ENCODE measurements at regions not wholly inside any gene's neighbourhood (a gene's known extent, or its start where the extent isn't known, plus 50 kb on each side); places are given as distances from the start of the nearest gene placed in this dataset.

DNA sequence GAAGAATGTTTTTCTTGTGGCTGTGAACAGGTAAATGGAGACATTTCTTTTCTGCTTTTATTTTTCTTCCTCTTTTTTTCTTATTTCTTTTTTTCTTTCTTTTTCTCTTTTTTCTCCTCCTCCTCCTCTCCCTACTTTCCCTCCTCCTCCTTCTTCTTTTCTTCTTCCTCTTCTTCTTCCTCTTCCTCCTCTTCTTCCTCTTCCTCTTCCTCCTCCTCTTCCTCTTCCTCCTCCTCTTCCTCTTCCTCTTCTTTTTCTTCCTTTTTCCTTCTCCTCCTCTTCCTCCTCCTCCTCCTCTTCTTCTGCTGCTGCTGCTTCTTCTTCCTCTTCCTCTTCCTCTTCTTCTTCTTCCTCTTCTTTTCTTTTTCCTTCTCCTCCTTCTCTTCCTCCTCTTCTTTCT, 65.3 kb upstream of the NTRK2 start:
- Histone ChIP-seq H3K79me1 (replicated peaks; ENCODE audit: low read length, poor library complexity, severe bottlenecking) (no peaks in the 10 kb centered on the region), H2BK12ac (ENCODE audit: low read length in 2 of 2) (no peak overlapping the region), H2AK5ac (ENCODE audit: low read length, severe bottlenecking) (no peak overlapping the region), H3K4ac (ENCODE audit: low read depth in 1 of 2, low read length in 2 of 2) (no peak overlapping the region), H3K27me3 (ENCODE audit: control insufficient read depth in 1 of 2, insufficient read depth in 1 of 2, low read length in 2 of 2) (no peaks in the 10 kb centered on the region), H3K9me3 (ENCODE audit: control insufficient read depth, low read length) (no peaks in the 10 kb centered on the region), H3K9ac (ENCODE audit: low read length) (no peak overlapping the region), H3K4me2 (ENCODE audit: low read length, poor library complexity, severe bottlenecking) (no peak overlapping the region), H3K27ac (ENCODE audit: low read length, poor library complexity, severe bottlenecking) (no peak overlapping the region), H3K14ac (ENCODE audit: low read length in 2 of 2) (no peak overlapping the region), H3K4me1 (ENCODE audit: control insufficient read depth, insufficient read depth, low read depth, low read length) (no peaks in the 10 kb centered on the region), H2BK15ac (ENCODE audit: low read depth, poor library complexity, severe bottlenecking) (no peak overlapping the region), H4K91ac (ENCODE audit: low read length) (no peak overlapping the region), H4K8ac (ENCODE audit: low read length) (no peak overlapping the region), H3K36me3 (ENCODE audit: control insufficient read depth in 1 of 2, insufficient read depth in 2 of 2, low read depth in 1 of 2, low read length in 2 of 2) (no peaks in the 10 kb centered on the region), H3K4me3 (ENCODE audit: insufficient read depth in 1 of 2, low read depth in 1 of 2, low read length in 2 of 2) (no peak overlapping the region), H2BK5ac (ENCODE audit: low read depth, low read length, poor library complexity, severe bottlenecking) (no peak overlapping the region), H2AFZ (ENCODE audit: low read depth, low read length) (no peak overlapping the region), H3K23ac (ENCODE audit: low read length in 2 of 2) (no peak overlapping the region), H2BK120ac (ENCODE audit: low read depth, low read length) (no peak overlapping the region), H3K18ac (ENCODE audit: low read depth in 1 of 2, low read length in 2 of 2) (no peak overlapping the region)
- no peak for DNase-seq

DNA sequence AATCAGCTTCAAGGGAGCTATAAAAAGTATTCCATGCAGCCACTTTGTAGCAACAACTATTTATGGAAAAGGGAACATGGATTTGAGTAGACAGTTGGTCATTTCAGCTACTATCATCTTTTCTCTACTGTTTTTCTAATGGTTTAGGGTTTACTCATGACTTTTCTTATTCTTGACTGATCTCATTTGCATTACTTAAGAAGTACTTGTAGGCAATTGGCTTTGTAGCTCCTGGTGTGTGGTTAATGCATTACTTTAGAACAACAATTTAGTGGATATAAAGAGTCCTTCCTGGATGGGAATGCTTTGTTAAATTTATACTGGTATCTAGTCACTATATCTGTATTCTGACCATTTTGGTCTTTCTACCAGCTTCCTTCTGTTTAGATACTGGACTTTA, 59.8 kb upstream of the NTRK2 start:
- Histone ChIP-seq H3K9me3 (ENCODE audit: control insufficient read depth, low read length) (no peaks in the 10 kb centered on the region), H3K27me3 (ENCODE audit: control insufficient read depth in 1 of 2, insufficient read depth in 1 of 2, low read length in 2 of 2) (no peaks in the 10 kb centered on the region), H4K91ac (ENCODE audit: low read length) (no peak overlapping the region), H3K4ac (ENCODE audit: low read depth in 1 of 2, low read length in 2 of 2) (no peak overlapping the region), H3K27ac (ENCODE audit: low read length, poor library complexity, severe bottlenecking) (no peak overlapping the region), H3K4me1 (ENCODE audit: control insufficient read depth, insufficient read depth, low read depth, low read length) (no peaks in the 10 kb centered on the region), H3K36me3 (ENCODE audit: control insufficient read depth in 1 of 2, insufficient read depth in 2 of 2, low read depth in 1 of 2, low read length in 2 of 2) (no peaks in the 10 kb centered on the region), H4K8ac (ENCODE audit: low read length) (no peak overlapping the region), H3K18ac (ENCODE audit: low read depth in 1 of 2, low read length in 2 of 2) (no peak overlapping the region), H3K79me1 (replicated peaks; ENCODE audit: low read length, poor library complexity, severe bottlenecking) (no peaks in the 10 kb centered on the region), H3K9ac (ENCODE audit: low read length) (no peak overlapping the region), H3K4me2 (ENCODE audit: low read length, poor library complexity, severe bottlenecking) (no peak overlapping the region), H2BK12ac (ENCODE audit: low read length in 2 of 2) (no peak overlapping the region), H2BK120ac (ENCODE audit: low read depth, low read length) (no peak overlapping the region), H2AFZ (ENCODE audit: low read depth, low read length) (no peak overlapping the region), H2BK15ac (ENCODE audit: low read depth, poor library complexity, severe bottlenecking) (no peak overlapping the region), H3K23ac (ENCODE audit: low read length in 2 of 2) (no peak overlapping the region), H3K4me3 (ENCODE audit: insufficient read depth in 1 of 2, low read depth in 1 of 2, low read length in 2 of 2) (no peak overlapping the region), H2AK5ac (ENCODE audit: low read length, severe bottlenecking) (no peak overlapping the region), H2BK5ac (ENCODE audit: low read depth, low read length, poor library complexity, severe bottlenecking) (no peak overlapping the region), H3K14ac (ENCODE audit: low read length in 2 of 2) (no peak overlapping the region)
- DNase-seq, result no peak

DNA sequence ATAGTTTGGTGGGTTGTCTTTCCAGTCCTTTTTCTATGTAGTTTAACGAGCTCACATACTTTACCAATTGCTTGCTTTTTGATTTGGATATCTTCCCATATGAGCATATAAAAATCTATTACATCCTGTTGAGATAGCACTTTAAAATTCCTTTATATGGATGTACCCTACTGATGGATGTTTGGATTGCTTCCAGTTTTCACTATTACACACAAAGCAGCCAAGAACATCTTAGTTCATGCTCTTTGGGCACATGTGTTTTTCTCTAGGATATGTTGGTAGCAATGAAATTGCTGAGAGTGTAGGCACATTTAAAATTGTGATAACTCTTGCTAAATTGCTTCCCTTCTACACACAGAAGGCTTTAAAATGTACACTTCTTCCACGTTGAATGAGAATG, 56.1 kb upstream of the NTRK2 start:
- Histone ChIP-seq H4K91ac (ENCODE audit: low read length) (no peak overlapping the region), H3K4me3 (ENCODE audit: insufficient read depth in 1 of 2, low read depth in 1 of 2, low read length in 2 of 2) (no peak overlapping the region), H3K79me1 (replicated peaks; ENCODE audit: low read length, poor library complexity, severe bottlenecking) (no peaks in the 10 kb centered on the region), H3K14ac (ENCODE audit: low read length in 2 of 2) (no peak overlapping the region), H2BK15ac (ENCODE audit: low read depth, poor library complexity, severe bottlenecking) (no peak overlapping the region), H2BK5ac (ENCODE audit: low read depth, low read length, poor library complexity, severe bottlenecking) (no peak overlapping the region), H2AK5ac (ENCODE audit: low read length, severe bottlenecking) (no peak overlapping the region), H3K36me3 (ENCODE audit: control insufficient read depth in 1 of 2, insufficient read depth in 2 of 2, low read depth in 1 of 2, low read length in 2 of 2) (no peaks in the 10 kb centered on the region), H3K27ac (ENCODE audit: low read length, poor library complexity, severe bottlenecking) (no peak overlapping the region), H2BK12ac (ENCODE audit: low read length in 2 of 2) (no peak overlapping the region), H3K9me3 (ENCODE audit: control insufficient read depth, low read length) (no peaks in the 10 kb centered on the region), H4K8ac (ENCODE audit: low read length) (no peak overlapping the region), H3K4me2 (ENCODE audit: low read length, poor library complexity, severe bottlenecking) (no peak overlapping the region), H3K9ac (ENCODE audit: low read length) (no peak overlapping the region), H3K4me1 (ENCODE audit: control insufficient read depth, insufficient read depth, low read depth, low read length) (no peaks in the 10 kb centered on the region), H3K23ac (ENCODE audit: low read length in 2 of 2) (no peak overlapping the region), H3K27me3 (ENCODE audit: control insufficient read depth in 1 of 2, insufficient read depth in 1 of 2, low read length in 2 of 2) (no peaks in the 10 kb centered on the region), H3K4ac (ENCODE audit: low read depth in 1 of 2, low read length in 2 of 2) (no peak overlapping the region), H2AFZ (ENCODE audit: low read depth, low read length) (no peak overlapping the region), H3K18ac (ENCODE audit: low read depth in 1 of 2, low read length in 2 of 2) (no peak overlapping the region), H2BK120ac (ENCODE audit: low read depth, low read length) (no peak overlapping the region)
- no CpG with 5 or more reads among the region's 2 CpGs for WGBS
- DNase-seq, result no peak

DNA sequence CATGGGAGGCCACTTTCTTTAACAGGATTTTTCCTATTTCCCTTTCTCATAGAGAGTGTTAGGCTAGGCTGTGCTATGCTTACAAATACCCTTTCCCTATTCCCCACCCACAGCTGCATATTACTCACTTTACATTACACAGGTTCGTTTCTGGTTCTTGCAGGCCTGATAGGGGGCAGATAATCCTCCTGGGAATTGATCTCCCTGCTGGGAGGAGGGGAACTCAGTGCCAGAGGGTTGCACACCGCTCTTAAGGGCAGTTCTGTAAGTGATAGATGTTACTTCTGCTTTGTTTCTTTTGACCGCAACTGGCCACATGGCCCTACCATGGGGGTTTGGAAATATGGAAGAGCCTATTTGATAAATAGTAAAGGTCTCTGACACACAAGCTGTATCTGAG, 54.0 kb upstream of the NTRK2 start:
- Histone ChIP-seq H2AK5ac (ENCODE audit: low read length, severe bottlenecking) (no peak overlapping the region), H3K9ac (ENCODE audit: low read length) (no peak overlapping the region), H3K9me3 (ENCODE audit: control insufficient read depth, low read length) (no peaks in the 10 kb centered on the region), H3K79me1 (replicated peaks; ENCODE audit: low read length, poor library complexity, severe bottlenecking) (no peaks in the 10 kb centered on the region), H3K36me3 (ENCODE audit: control insufficient read depth in 1 of 2, insufficient read depth in 2 of 2, low read depth in 1 of 2, low read length in 2 of 2) (no peaks in the 10 kb centered on the region), H2BK5ac (ENCODE audit: low read depth, low read length, poor library complexity, severe bottlenecking) (no peak overlapping the region), H3K27ac (ENCODE audit: low read length, poor library complexity, severe bottlenecking) (no peak overlapping the region), H3K18ac (ENCODE audit: low read depth in 1 of 2, low read length in 2 of 2) (no peak overlapping the region), H3K4me3 (ENCODE audit: insufficient read depth in 1 of 2, low read depth in 1 of 2, low read length in 2 of 2) (no peak overlapping the region), H3K23ac (ENCODE audit: low read length in 2 of 2) (no peak overlapping the region), H3K27me3 (ENCODE audit: control insufficient read depth in 1 of 2, insufficient read depth in 1 of 2, low read length in 2 of 2) (no peaks in the 10 kb centered on the region), H3K4me1 (ENCODE audit: control insufficient read depth, insufficient read depth, low read depth, low read length) (no peaks in the 10 kb centered on the region), H3K4ac (ENCODE audit: low read depth in 1 of 2, low read length in 2 of 2) (no peak overlapping the region), H4K8ac (ENCODE audit: low read length) (no peak overlapping the region), H2BK120ac (ENCODE audit: low read depth, low read length) (no peak overlapping the region), H3K4me2 (ENCODE audit: low read length, poor library complexity, severe bottlenecking) (no peak overlapping the region), H2AFZ (ENCODE audit: low read depth, low read length) (no peak overlapping the region), H2BK15ac (ENCODE audit: low read depth, poor library complexity, severe bottlenecking) (no peak overlapping the region), H4K91ac (ENCODE audit: low read length) (no peak overlapping the region), H2BK12ac (ENCODE audit: low read length in 2 of 2) (no peak overlapping the region), H3K14ac (ENCODE audit: low read length in 2 of 2) (no peak overlapping the region)
- 59% methylated on average over 3 of the region's 3 CpGs for WGBS
- no peak for DNase-seq
